ENCODE measurements at regions not wholly inside any gene's neighbourhood (a gene's known extent, or its start where the extent isn't known, plus 50 kb on each side); places are given as distances from the start of the nearest gene placed in this dataset.

DNA sequence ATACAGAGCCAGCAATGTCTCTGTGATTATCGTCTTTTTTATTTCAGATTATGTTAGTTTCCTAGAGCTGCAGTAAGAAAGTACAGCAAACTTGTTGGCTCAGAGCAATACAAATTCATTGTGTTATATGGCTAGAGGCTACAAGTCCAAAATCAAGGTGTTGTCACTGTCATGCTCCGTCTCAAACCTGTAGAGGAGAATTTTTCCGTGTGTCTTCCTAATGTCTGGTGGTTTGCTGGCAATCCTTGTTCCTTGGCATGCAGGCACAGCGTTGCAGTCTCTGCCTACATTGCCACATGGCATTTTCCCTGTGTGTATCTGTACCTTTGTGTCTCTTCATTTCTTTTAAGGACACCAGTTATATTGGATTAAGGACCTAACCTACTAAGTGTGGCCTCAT lies 244.4 kb downstream of the LRRIQ3 start:
- DNase-seq = no peak

DNA sequence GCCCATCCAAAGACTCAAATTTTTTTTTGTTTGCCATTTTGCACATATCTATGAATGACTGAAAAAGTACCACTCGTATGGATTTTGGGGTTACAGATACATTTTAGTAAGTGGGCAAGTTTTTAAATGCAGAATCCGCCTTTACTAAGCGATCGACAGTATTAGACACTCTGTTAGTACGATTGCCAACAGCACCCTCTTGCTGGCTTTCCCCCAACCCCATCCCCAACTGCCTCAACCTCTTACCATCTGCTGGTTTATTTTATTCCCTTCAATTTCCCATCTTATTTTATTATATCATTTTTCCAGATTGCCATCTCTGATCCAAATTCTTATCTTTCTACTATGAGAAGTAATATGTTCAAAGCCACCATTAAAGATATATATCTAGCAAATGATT lies 244.8 kb downstream of the LRRIQ3 start:
- no peak for DNase-seq

DNA sequence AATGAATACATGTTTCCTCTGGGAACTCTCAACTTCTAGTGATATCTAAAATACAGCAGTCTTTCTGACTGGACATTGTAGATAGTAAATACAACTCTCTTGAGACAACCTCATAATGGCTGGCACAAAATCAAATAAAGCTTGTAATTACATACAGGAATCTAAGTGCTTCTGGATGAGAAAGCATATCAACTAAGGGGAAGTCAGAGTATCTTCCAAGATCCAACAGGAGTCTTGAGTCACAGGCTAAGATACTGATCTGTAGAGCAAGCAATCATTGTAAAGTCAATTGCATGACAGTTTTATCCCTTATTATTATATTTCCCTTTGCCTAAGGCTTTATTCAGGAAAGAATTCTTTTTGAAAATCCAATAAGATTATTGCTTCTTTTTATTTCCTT lies 249.9 kb downstream of the LRRIQ3 start:
- DNase-seq = no peak

DNA sequence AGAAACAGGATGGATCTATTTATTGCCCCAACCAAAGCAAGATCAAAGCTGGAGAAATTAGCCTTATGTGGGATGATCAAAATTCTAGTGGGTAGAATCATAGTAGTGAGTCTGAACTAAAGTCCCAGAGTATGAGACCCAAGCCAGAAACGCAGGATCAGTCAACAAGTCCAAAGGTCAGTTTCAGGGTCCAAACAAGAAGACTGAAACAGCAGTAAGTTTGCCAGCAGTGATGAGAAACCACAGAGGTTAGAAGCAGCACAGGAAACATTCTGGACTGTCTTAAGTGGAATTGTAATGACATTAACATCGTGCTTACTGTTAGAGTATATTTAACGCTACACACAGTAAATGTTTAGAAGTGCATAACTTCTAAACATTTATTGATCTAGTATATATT lies 251.0 kb downstream of the LRRIQ3 start:
- no peak for DNase-seq

DNA sequence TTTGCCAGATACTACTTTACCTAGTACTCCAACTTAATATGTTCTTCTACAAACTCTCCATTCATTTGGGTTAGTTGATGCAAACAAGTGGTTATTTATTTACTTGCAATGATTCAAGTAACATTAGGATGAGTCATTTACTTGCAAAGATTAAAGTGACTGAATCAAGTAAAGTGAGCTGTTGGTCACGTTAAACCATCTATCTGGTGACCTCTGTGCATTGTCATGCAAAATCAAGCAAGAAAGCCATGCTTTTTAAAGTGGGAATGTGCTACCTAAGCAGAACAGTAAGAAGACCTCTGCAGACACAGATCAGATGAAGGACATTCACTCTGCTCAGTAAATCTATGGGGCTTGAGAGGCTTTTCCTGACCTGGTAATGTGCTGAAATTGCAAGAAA lies 254.7 kb downstream of the LRRIQ3 start:
- no peak for DNase-seq

DNA sequence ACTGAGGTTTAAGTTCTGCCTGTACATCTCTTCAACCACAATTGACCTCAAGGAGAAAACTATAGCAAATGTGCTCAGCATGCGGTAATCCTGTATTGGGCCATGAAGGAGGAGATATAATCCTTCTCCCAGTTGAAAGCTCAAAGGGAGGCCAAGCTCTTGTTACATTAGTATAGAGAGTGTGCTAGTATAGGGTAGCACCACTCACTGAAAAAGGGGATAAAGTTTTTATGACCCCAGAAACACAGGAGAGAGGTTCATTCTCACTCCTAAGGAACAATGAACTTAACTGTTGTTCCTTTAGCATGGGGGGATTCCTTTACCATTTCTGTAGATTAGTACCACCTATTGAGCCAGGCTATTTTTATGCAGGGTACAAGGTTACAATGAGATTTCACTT lies 267.7 kb downstream of the LRRIQ3 start:
- DNase-seq = no peak

DNA sequence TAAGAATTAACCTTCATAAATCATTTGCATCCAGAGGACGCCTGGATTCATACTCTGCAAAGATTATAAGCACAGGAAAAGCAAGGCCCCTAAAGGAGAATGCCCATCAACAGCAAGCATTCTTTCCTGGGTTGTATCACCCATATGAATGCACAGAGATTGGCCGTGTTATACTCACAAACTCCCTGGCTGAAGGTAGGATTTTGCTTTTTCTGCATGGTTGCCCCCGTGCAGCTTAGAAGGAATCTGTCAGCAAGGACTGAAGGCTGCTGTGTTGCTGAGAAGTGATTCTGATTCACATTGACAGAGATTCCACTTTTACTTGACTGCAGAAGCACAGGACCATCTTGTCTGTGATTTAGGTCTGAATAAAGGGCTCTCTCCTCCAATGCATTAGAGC lies 283.0 kb downstream of the LRRIQ3 start:
- DNase-seq = peak in 1 of 51 donors; percentile 0

DNA sequence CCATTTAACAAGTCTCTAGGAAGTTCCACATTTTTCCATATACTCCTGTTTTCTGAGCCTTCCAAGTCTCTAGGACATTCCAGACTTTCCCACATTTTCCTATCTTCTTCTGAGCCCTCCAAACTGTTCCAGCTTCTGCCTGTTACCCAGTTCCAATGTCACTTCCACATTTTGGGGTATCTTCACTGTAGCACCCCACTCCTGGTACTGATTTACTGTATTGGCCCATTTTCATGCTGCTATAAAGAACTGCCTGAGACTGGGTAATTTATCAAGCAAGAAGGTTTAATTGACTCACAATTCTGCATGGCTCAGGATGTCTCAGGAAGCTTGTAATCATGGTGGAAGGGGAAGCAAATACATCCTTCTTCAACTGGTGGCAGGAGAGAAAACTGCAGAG lies 285.0 kb downstream of the LRRIQ3 start:
- DNase-seq = no peak

DNA sequence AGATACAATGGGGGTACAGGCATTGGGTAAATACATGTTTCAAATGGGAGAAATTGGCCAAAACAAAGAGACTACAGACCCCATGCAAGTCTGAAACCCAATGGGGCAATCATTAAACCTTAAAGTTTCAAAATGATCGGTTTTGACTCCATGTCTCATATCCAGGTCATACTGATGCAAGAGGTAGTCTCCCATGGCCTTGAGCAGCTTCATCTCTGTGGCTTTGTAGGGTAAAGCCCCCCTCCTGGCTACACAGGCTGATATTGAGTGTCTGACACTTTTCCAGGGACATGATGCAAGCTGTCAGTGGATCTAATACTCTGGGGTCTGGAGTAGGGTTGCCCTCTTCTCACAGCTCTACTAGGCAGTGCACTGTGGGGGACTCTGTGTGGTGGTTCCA lies 286.1 kb downstream of the LRRIQ3 start:
- no peak for DNase-seq

DNA sequence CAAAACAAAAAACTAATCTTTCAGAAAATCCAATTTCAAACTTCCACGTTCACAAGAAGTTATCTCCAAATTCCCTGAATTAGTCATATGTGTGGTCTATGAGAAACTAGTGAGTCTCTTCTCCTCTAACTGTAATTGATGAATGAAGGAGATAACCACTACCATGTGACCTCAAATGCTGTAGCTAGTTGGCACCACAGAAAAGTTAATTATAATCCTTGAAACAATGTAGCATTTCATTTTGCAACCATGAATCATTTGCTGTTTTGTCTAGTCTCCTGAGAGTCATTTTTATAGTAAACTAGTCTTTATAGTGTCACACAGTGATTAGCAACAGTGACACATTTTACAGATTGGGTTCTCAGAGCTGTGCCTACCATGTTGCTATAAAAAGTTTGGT lies 287.5 kb downstream of the LRRIQ3 start:
- no peak for DNase-seq

DNA sequence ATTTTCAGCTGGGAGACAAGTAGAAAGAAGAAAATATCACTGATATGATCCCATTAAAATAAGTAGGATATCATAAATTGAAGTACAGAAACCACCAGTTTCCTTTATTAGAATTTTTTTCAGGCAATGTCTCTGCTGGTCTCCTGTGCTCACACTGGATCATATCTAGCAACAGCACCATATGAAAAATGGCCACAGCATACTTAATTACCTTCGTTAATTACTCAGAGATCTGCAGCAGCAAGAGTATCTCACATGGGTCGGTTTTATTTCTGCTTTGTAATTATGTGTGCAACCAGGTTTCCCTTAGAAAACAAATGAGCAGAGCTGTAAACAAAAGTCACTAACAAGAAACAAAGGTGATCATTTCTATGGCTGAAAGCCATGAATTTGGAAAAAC lies 287.9 kb downstream of the LRRIQ3 start:
- DNase-seq = no peak

DNA sequence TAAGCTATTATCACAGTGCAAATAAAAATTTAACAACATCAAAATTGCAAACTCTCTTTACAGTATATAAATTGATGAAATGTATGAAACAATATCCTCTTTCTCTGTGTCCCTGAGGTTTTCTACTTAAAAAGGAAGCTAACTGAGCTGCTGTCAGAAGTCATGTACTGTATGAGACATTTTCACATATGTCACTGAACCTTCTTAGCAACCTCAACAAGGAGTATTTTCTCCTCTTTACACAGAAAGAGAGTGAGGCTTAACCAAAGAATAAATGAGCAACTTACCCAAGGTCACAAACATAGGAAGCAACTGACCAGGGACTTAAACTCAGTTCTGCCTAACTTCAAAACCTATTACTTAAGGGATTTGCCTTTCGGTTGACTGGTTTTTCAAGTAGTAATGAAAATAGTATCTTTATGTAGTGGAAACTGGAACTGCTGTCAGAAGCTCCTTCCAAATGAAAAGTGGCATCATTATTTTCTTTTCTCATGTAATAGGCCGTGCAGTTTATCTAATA lies 288.9 kb downstream of the LRRIQ3 start:
- no peak for DNase-seq

DNA sequence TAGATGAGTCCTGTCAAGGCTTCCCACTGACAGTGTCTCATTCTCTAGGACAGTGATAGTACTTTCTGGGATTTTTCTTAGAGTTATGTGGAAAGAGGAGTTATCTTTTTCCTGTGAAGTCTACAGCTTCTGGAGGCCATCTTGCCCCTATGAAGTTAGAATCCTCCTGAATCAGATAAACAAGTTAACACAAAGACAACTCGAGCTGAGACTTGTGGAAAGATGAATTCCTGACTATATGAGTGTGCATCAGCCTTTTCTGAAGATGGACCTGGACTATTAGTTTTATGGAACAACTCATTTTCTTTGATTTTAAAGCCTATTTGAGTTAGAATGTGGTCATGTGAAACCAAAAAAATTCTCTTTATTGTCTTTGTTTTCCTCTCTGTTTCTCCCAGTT lies 290.9 kb downstream of the LRRIQ3 start:
- DNase-seq = no peak

DNA sequence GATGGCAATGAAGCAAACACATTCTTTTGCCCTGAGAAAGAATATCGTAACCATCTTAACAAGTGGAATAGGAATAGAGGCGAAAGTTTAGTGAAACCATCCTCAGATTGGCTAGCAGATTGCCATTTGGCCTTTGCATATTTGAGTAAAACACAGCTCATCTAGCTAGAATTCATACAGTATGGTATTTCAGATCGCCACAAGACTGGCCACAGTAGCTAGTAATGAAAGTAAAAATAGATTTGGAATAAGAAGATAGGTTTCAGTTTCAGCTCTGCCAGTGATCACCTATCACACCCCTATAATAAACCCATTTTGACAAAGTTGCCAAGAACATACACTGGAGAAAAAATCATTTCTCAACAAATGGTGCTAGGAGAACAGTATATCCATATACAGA lies 294.9 kb downstream of the LRRIQ3 start:
- DNase-seq = no peak

DNA sequence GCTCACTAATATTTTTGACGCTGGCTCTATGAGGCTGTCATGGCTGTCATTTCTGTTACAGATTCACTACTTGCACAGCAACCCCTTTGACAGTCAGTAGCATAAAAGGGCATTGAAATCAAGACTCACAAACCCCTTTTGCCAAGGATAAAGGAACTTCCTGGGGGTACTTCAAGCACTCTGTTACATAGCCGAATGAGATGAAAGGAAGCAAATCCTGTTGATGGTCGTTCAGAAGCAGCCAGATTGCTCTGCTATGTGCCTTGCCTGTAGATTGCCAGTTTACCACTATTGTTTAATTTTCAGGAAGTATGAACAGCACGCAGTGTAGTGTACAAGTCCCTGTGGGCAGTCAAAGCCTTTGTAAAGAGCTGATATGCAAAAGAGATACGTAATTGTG lies 296.2 kb downstream of the LRRIQ3 start:
- DNase-seq = no peak

DNA sequence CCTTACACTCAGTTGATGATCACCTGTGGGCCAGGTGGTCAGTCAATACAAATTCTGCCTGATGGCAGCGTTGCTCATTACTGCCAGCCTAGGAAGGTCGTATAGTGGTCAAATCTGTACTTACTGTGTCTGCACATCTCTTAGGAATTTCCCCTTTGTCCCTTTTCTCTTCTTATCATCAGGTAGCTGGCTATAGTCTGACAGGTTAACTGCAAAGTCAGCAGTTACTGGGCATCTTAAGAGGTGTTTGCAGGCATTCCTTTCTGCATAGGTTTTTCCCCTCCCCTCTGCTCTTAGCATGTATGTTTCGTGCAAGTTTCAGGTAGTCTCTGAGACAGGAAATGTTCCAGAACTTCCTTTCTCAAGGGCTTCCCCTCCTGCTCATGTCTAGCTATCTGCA lies 298.7 kb downstream of the LRRIQ3 start:
- DNase-seq = no peak

DNA sequence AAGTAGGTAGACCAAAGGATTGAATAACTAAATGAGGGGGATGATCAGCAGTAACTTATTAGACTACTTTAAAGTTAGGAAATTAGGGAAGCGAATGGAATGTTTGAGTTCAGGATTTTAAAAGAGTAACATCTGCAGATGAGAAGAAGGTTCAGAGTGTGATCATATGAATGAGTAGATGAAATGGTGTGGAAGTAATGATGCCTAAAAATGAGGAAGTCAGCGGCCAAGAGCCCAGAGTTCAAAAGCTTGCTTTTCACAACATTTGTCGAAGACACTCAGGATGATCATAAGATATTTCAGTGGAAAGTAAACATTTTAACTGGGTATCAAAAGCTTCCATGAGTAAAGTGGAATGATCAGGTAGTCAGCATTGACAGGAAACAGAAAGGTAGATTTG lies 299.4 kb downstream of the LRRIQ3 start:
- no peak for DNase-seq

DNA sequence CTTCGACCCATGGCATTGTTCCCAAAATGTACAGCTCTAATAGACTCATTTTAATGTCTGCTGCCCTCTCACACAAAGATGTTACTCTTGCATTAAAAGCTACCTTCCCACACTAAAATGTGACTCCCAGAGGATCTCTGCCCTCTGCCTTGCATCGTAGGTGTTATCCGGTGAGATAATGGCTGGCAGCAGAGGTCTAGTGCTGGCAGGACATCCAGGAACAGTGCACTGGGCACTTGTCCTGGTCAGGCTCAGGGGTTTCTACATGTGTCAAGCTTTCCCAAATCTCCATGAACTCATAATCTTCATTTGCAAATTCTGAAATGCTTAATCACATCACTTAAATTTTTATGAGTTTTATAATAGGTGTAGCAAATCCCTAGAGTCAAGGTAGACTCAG lies 310.6 kb downstream of the LRRIQ3 start:
- DNase-seq = no peak

DNA sequence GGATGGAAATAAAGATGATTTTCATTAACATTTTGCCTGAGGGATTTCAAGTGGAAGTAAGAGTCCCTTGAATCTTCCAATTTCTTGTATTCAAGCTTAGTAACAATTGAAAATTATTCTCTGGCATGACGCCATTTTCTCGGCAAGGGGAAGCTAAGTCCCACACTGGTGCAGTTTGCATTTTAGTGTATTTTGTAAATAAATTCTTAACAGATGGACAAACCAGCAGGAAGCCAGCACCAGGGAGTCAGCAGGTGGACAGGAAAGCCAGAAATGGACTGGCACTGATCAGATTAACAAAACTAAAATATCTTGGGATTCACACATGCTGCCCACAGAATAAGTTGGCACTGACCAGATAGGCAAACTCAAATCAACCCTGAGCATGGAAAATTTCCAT lies 311.3 kb downstream of the LRRIQ3 start:
- DNase-seq = no peak

DNA sequence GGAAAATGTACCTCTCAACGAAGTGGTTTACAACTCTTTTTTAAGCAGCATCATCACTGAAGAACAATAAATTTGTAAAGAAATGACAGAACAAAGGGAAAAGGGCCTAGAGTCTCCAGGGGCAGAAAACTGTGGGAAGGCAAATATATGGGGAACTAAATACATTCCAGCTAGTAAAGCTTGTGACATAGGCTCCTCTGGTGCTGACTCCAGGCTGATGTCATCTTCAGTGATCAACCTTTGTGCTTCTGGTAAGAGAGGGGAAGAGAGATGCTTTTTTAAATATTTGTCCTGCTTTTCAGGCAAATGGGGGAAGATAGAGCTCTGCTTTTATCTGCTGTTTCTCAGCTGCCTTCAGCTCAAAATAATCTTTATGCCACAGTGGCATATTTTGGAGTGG lies 323.2 kb downstream of the LRRIQ3 start:
- no peak for DNase-seq

DNA sequence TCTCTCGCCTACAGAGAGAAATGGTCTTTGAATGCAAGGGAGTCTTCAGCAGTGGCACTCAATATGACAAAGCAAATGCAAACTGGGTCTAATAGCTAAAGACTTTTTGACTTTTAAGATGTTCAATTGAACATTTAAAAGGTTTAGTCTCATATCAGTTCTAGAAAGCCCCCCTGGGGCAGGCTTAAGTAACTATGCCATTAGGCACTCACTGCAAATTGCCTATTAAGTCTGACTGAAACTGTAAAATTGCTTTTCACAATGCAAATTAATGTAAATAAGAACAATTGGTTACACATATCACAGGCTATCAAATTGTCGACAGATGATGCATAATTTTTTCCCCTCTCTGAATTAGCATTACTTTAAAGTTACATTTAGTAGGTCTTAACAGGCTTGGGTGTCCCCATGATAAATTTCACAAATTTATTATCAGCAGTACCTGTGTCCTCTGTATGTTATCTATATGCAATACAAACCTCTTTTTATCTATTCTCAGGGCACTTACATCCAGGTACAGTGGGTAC lies 329.1 kb downstream of the LRRIQ3 start:
- DNase-seq = no peak

DNA sequence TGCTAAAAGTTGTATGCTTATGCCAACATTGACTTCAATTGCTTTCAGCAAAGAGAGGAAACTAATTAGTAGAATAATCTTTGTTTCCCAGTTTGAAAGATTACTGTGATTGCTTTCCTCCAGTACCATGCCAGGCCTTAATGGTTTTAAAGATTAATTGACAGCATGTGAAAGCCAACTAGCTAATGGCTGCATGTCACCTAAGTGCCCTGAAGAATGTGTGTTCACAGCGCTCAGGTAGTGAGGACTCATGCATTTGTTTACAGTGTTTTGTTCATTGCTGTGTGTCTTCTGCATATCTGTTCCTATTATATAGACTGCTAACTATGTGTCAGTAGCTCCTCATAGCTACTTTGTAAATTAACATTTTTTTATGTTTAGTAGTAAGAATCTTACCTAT lies 335.6 kb downstream of the LRRIQ3 start:
- no peak for DNase-seq

DNA sequence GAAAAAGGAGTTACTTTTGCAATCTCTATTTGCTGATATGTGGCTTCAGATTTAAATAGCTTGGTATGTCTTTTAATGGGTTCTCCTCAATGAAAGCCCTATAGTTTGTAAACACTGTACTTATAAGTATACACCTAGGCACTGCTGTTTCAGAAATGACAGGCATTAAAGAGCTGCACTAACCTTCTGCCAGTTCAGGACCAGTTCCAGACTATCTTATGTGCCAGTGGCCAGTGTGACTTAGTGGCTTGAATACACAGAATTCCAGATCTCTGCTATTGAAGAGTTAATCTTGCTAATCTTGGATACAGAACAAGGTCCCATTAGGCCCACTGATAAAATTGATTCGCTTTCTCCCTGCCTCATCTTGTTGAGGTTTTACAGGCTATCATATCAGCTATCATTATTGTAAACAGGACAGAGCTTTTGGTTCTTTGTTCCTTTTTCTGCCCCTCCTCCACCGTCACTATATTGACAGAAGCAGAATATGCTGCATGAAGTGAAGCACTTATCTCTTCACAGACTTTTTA lies 337.5 kb downstream of the LRRIQ3 start:
- DNase-seq = no peak

DNA sequence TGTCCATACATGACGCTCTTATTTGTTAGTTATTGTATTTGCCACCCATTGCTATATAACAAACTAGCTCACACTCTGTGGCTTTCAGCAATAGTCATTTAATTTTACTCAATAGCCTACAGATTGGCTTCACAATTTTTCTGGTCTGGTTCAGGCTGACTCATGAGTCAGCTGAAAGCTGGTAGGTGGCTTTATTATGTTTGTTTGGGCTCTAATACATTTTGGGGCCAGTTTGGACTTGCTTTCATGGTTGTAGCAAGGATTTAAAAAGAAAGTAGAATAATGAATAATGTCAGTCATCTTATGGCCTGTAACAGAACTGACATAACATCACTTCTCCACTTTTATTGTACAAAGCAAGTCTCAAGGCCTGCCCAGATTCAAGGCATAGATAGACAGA lies 338.7 kb downstream of the LRRIQ3 start:
- DNase-seq = no peak
